COR-L47 (cell line): ENCODE measurements at regions not wholly inside any gene's neighbourhood (a gene's known extent, or its start where the extent isn't known, plus 50 kb on each side); places are given as distances from the start of the nearest gene placed in this dataset.
"Not testable (repeated sequence)": the region's sequence is repeated elsewhere in the genome, so short reads cannot be mapped to it uniquely, and the experiment has no call there.

Experiments
- DNase-seq: peaks from one replicate; lab custom pipeline; 2025; lab: John Stamatoyannopoulos, UW

- DNase-seq: no peak
Observed at GRCh38 chr2:109690822-109691541, 76.8 kb downstream of the SOWAHC start.

- no peak for DNase-seq
Observed at GRCh38 chr2:109692013-109692743, 78.0 kb downstream of the SOWAHC start.

DNA sequence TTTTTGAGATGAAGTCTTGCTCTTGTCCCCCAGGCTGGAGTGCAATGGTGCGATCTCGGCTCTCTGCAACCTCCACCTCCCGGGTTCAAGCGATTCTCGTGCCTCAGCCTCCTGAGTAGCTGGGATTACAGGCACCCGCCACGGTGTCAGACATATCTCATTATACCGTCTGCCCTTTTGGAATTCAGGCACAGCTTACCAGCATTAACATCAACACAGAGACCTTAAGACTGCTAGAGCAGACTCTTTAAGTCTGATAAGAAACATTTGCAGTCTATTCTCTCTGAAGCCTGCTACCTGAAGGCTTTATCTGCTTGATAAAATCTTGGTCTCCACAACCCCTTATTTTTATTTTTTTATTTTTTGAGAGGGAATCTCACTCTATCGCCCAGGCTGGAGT, 78.7 kb downstream of the SOWAHC start:
- DNase-seq: not testable (repeated sequence)

- DNase-seq: not testable (repeated sequence)
Observed at GRCh38 chr2:109693292-109693691, 79.1 kb downstream of the SOWAHC start.

GRCh38 chr2:109694190-109694589, 80.0 kb downstream of the SOWAHC start:
- no peak for DNase-seq

DNA sequence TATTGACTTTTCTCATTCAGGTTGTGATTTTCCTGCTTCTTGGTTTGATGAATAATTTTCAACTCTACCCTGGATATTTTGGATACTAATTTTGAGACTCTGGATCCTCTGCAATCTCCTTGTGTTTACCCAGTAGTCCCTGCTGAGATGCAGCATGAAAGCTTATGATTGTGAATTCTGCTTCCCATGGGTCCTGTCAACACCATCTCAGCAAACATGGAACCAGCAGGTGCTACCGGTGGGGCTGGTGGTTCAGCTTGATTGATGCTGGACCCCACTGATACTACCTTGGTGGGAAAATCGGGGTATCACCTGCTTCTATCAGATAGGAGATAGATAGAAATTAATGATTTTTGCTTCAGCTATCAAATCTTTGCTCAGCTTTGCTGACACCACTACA, 81.1 kb downstream of the SOWAHC start:
- DNase-seq: no peak

GRCh38 chr2:109699646-109700045, 85.5 kb downstream of the SOWAHC start:
- DNase-seq: no peak

DNA sequence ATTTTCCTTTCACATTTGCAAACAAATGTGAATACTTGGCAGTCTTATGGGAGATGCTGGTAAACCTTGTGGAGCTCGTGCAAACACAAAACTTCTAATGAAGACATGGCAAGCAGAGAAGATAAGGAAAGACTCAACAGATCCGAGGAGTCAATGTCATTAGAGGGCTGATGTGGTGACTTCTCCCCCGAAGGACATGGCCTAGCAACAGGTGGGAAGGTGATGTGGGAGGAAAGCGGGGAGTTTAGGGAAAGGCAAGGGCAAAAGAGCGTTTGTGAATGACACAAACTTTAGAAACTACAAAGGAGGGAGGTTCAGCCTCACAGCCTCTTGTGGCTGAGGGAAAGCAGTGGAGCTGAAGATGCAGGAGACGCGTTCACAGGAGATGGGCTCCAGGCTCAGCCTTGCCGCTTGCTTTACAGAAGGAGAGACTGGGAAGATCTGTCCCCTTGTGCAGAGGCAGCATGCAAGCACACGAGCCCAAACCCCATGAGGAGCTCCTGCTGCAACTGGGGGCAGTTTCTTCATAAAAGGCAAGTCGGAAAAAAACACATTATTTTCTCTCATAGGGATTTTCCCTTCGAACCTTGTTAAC, 86.6 kb downstream of the SOWAHC start:
- no peak for DNase-seq

- no peak for DNase-seq
Observed at GRCh38 chr2:109701362-109701761, 87.2 kb downstream of the SOWAHC start.

DNA sequence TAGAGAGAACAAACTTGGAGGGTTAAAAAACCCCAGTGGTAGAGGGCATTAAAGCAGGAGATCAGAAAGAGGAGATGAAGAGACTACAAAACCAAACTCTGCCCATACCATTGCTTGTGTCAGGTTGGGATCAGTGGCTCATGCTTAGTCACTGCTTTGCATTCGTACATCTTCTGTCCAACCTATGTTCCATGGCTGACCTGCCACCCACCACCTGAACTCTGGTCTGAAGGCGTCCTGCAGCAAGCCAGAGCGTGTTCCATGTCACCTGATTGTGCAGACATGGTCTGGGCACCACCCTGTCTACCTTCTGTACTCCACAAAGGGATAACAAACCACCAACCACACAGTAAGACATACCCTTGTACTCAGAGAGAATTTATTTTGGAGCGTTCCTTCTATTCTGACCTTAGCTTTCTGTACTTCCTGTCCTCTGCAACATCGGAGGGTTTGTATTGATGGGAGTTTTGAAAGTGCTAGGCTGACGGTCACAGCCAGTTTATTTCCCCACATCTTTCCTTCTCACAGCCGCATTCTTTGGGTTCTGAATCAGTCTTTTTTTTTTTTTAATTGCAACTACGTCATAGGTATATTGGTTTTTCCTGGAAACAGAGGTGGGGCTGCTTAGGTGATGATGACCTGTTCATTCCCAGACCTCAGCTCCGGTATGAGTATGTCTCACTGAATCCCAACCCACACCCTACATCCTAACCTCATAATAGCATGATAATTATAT, 88.3 kb downstream of the SOWAHC start:
- no peak for DNase-seq

GRCh38 chr2:109703077-109703476, 88.9 kb downstream of the SOWAHC start:
- no peak for DNase-seq

DNA sequence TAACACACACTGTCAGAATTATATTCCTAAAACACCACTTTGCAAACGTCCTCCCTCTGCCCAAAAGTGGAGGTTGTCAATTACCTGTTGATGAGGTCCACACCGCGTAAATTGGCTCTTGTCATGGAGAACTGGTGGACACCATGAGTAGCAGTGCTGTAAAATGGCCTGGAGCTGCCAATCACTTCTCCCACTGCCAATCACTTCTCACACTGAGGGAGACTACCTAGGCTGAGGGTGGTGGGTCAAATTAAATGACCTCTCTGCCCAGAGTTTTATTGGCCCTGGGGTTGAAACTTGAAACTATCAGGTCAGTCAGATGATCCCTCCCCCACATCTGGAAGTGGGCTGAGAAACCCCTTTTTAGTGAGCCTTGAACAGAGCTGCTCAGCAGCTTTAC, 89.6 kb downstream of the SOWAHC start:
- DNase-seq: no peak

DNA sequence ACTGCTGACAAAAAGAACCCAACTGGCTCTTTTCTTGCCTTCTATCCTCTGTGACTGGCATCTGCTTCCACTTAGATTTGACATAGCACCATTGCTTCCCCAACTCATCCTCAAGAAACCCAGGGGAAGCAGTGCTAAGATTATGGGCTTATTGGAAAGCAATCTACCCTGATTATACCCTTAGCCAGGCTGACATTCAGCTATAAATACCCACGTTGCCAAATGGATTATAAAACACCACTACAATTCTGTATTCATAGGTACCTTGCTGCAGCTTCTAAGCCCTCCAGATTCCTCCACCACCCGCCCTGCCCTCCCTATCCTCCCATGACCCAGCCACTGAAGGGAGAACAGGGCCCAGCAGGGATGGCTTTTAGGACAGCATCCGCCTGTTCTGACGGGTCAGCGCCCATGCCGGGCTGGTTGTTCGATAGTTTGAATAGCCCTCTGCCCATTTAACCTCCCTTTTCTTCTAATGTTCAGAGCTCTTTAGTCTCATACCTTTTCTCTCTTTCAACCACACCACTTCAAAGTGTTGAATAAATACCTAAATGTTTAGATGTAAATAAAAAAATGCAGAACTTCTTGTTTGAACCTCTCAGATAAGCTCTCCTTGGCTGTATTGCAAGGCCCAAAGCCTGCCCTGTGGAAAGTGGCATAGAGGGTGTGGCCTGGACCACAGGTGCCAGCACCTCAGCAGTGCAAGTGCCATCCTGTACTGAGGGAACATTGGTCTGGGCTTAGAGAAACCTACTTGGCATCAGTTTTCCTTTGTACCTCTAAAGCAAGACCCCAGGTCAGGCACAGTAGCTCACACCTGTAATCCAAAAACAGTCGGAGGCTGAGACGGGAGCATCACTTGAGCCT, 86.6 kb upstream of the RGPD5 start:
- DNase-seq: no peak

GRCh38 chr2:109710505-109711229, 83.4 kb upstream of the RGPD5 start:
- DNase-seq: no peak

GRCh38 chr2:109711230-109712122, 82.6 kb upstream of the RGPD5 start:
- no peak for DNase-seq

DNA sequence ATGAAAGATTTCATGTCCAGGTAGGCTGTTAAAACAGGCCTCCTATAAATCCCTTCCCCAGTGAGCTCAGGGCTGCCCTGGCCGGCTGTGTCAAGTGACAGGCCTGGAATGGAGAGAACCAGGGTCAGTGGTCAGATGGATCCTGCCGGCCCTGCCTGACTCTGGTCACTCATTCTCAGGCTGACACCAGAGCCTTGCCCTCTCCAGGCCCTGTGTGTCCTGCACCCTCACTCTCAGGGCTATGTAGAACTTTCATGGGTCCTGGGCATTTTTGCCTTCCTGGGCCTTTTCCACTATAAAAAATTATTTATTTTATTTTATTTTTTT, 82.0 kb upstream of the RGPD5 start:
- DNase-seq: no peak

GRCh38 chr2:109712746-109713145, 81.4 kb upstream of the RGPD5 start:
- no peak for DNase-seq

- DNase-seq: no peak
Observed at GRCh38 chr2:109715313-109715805, 78.7 kb upstream of the RGPD5 start.

GRCh38 chr2:109716596-109716995, 77.5 kb upstream of the RGPD5 start:
- not testable (repeated sequence) for DNase-seq

DNA sequence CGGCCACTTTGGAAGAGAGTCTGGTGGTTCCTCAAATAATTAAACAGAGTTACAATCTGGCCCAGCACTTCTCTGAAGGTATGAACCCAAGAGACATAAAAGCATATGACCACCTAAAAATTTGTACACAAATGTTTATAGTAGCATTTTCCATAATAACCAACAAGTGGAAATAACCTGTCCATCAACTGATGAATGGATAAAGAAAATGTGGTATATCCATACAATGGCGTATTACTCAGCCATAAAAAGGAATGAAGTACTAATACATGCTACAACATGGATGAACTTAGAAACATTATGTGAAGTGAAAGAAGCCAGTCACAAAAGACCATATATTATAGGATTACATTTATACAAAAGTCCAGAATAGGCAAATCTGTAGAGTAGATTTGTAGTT, 76.0 kb upstream of the RGPD5 start:
- no peak for DNase-seq
